ENCODE measurements at regions not wholly inside any gene's neighbourhood (a gene's known extent, or its start where the extent isn't known, plus 50 kb on each side); places are given as distances from the start of the nearest gene placed in this dataset.

- DNase-seq (ENCODE audit: low read depth in 2 of 2), result no peak
Measured at GRCh38 chr2:71891719-71892422, 255.8 kb downstream of the CYP26B1 start.

- DNase-seq (ENCODE audit: low read depth in 2 of 2), result no peak
Measured at GRCh38 chr2:71891155-71891554, 256.5 kb downstream of the CYP26B1 start.

- no peak for DNase-seq (ENCODE audit: low read depth in 2 of 2)
Measured at GRCh38 chr2:71889759-71890684, 257.6 kb downstream of the CYP26B1 start.

- DNase-seq (ENCODE audit: low read depth in 2 of 2), result no peak
Measured at GRCh38 chr2:71888751-71889445, 258.8 kb downstream of the CYP26B1 start.

GRCh38 chr2:71887196-71887595 is 260.5 kb downstream of the CYP26B1 start:
- DNase-seq (ENCODE audit: low read depth in 2 of 2), result no peak

- DNase-seq (ENCODE audit: low read depth in 2 of 2), result no peak
Measured at GRCh38 chr2:71886241-71886640, 261.4 kb downstream of the CYP26B1 start.

- DNase-seq (ENCODE audit: low read depth in 2 of 2), result no peak
Measured at GRCh38 chr2:71884303-71885042, 263.2 kb downstream of the CYP26B1 start.

- no peak for DNase-seq (ENCODE audit: low read depth in 2 of 2)
Measured at GRCh38 chr2:71882949-71883472, 264.7 kb downstream of the CYP26B1 start.

GRCh38 chr2:71882236-71882946 is 265.3 kb downstream of the CYP26B1 start:
- DNase-seq (ENCODE audit: low read depth in 2 of 2), result no peak

- no peak for DNase-seq (ENCODE audit: low read depth in 2 of 2)
Measured at GRCh38 chr2:71880846-71881610, 266.6 kb downstream of the CYP26B1 start.

- no peak for DNase-seq (ENCODE audit: low read depth in 2 of 2)
Measured at GRCh38 chr2:71880287-71880686, 267.4 kb downstream of the CYP26B1 start.

- no peak for DNase-seq (ENCODE audit: low read depth in 2 of 2)
Measured at GRCh38 chr2:71879509-71880184, 268.0 kb downstream of the CYP26B1 start.

GRCh38 chr2:71878626-71879508 is 268.8 kb downstream of the CYP26B1 start:
- no peak for DNase-seq (ENCODE audit: low read depth in 2 of 2)

- DNase-seq (ENCODE audit: low read depth in 2 of 2), result no peak
Measured at GRCh38 chr2:71877636-71878035, 270.0 kb downstream of the CYP26B1 start.

GRCh38 chr2:71876542-71877451 is 270.9 kb downstream of the CYP26B1 start:
- DNase-seq (ENCODE audit: low read depth in 2 of 2), result no peak

GRCh38 chr2:71872466-71873051 is 275.1 kb downstream of the CYP26B1 start:
- DNase-seq (ENCODE audit: low read depth in 2 of 2), result no peak

- no peak for DNase-seq (ENCODE audit: low read depth in 2 of 2)
Measured at GRCh38 chr2:71865391-71865965, 282.2 kb downstream of the CYP26B1 start.
